NB4 (cell line): ENCODE measurements at regions not wholly inside any gene's neighbourhood (a gene's known extent, or its start where the extent isn't known, plus 50 kb on each side); places are given as distances from the start of the nearest gene placed in this dataset.

ENCODE experiments used
- MYC ChIP-seq: IDR thresholded peaks from 2 replicates; pipeline ENCODE4 v1.6.1; 2011; ENCODE audit warnings: low read depth, low read length
- POLR2A ChIP-seq: IDR thresholded peaks from 2 replicates; pipeline ENCODE4 v1.6.1; 2011; ENCODE audit warnings: mild to moderate bottlenecking; ENCODE audit not compliant: insufficient read length; ENCODE audit errors: extremely low read depth
- TF ChIP-seq, protein P1 (sequence below): IDR thresholded peaks from one replicate; pipeline ENCODE4 v1.5.1; 2012; ENCODE audit warnings: low read depth, low read length
- TF ChIP-seq, protein P2 (sequence below): IDR thresholded peaks from 2 replicates; pipeline ENCODE4 v1.6.1; 2011; ENCODE audit warnings: low read depth, low read length

DNA sequence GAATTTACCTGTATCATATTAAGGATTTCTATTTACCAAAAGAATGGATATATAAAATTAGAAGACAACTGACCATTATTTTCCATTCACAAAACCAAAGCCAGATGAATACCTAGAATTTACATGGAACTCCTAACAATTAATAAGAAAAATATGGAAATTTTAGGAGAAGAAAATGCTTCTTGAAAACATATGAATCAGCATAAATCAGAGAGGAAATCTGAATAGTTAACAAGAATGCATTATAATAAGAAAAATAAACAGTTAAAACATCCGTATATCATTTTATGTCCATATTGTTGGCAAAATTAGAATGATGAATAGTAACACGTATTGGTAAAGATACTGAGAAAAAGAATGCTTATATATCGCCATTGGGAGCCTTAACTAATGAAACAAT, 505.5 kb downstream of the NEBL start:
- TF ChIP-seq, protein P1, sequence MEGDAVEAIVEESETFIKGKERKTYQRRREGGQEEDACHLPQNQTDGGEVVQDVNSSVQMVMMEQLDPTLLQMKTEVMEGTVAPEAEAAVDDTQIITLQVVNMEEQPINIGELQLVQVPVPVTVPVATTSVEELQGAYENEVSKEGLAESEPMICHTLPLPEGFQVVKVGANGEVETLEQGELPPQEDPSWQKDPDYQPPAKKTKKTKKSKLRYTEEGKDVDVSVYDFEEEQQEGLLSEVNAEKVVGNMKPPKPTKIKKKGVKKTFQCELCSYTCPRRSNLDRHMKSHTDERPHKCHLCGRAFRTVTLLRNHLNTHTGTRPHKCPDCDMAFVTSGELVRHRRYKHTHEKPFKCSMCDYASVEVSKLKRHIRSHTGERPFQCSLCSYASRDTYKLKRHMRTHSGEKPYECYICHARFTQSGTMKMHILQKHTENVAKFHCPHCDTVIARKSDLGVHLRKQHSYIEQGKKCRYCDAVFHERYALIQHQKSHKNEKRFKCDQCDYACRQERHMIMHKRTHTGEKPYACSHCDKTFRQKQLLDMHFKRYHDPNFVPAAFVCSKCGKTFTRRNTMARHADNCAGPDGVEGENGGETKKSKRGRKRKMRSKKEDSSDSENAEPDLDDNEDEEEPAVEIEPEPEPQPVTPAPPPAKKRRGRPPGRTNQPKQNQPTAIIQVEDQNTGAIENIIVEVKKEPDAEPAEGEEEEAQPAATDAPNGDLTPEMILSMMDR, result no peak
- TF ChIP-seq, protein P2, sequence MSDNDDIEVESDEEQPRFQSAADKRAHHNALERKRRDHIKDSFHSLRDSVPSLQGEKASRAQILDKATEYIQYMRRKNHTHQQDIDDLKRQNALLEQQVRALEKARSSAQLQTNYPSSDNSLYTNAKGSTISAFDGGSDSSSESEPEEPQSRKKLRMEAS, result no peak
- TF ChIP-seq POLR2A, result no peak
- no peak for TF ChIP-seq MYC
